Osteocyte (in vitro differentiated cells): ENCODE measurements at regions not wholly inside any gene's neighbourhood (a gene's known extent, or its start where the extent isn't known, plus 50 kb on each side); places are given as distances from the start of the nearest gene placed in this dataset.
"Not testable (repeated sequence)": the region's sequence is repeated elsewhere in the genome, so short reads cannot be mapped to it uniquely, and the experiment has no call there.

Source experiments
- DNase-seq: peaks from one replicate; pipeline ENCODE4 v3.0.0; 2021; ENCODE audit warnings: mixed read lengths; ENCODE audit not compliant: unreplicated experiment; ENCODE audit errors: extremely low spot score
- H3K27ac Mint-ChIP-seq: one replicate; pipeline ENCODE4 v1.8.0; 2021; ENCODE audit warnings: mild to moderate bottlenecking, mixed read lengths; ENCODE audit not compliant: unreplicated experiment
- H3K27me3 Mint-ChIP-seq: one replicate; pipeline ENCODE4 v1.8.0; 2021; ENCODE audit warnings: mixed read lengths; ENCODE audit not compliant: unreplicated experiment
- H3K36me3 Mint-ChIP-seq: one replicate; pipeline ENCODE4 v1.8.0; 2021; ENCODE audit warnings: mixed read lengths; ENCODE audit not compliant: unreplicated experiment
- H3K4me1 Mint-ChIP-seq: one replicate; pipeline ENCODE4 v1.8.0; 2021; ENCODE audit warnings: mixed read lengths; ENCODE audit not compliant: unreplicated experiment
- H3K4me3 Mint-ChIP-seq: one replicate; pipeline ENCODE4 v1.8.0; 2021; ENCODE audit warnings: mild to moderate bottlenecking, moderate library complexity, mixed read lengths; ENCODE audit not compliant: unreplicated experiment
- H3K9me3 Mint-ChIP-seq: one replicate; pipeline ENCODE4 v1.8.0; 2021; ENCODE audit warnings: mixed read lengths; ENCODE audit not compliant: unreplicated experiment
- CTCF ChIP-seq: fragments of 200-600 bp; sonication (generic); IDR thresholded peaks from 2 replicates; pipeline ENCODE4 v1.5.0; 2021; ENCODE audit warnings: antibody characterized with exemption, mild to moderate bottlenecking, moderate library complexity

GRCh38 chrX:78822157-78822690 lies 74.7 kb downstream of the LPAR4 start:
- no peak for TF ChIP-seq CTCF
- DNase-seq, result no peak
- Mint-ChIP-seq H3K9me3 (peaks cover 10% of the 10 kb centered on the region), H3K4me1 (no peaks in the 10 kb centered on the region), H3K4me3 (no peak overlapping the region), H3K27me3 (no peaks in the 10 kb centered on the region), H3K36me3 (no peaks in the 10 kb centered on the region), H3K27ac (no peak overlapping the region)

- no peak for DNase-seq
- Mint-ChIP-seq H3K4me3 (no peak overlapping the region), H3K4me1 (no peaks in the 10 kb centered on the region), H3K27ac (no peak overlapping the region), H3K36me3 (no peaks in the 10 kb centered on the region), H3K27me3 (no peaks in the 10 kb centered on the region), H3K9me3 (no peaks in the 10 kb centered on the region)
- TF ChIP-seq CTCF, result no peak
These were observed 84.0 kb downstream of the LPAR4 start for GRCh38 chrX:78831523-78831922.

GRCh38 chrX:78838709-78839108 lies 91.2 kb downstream of the LPAR4 start:
- Mint-ChIP-seq H3K4me1 (no peaks in the 10 kb centered on the region), H3K27ac (no peak overlapping the region), H3K9me3 (no peaks in the 10 kb centered on the region), H3K4me3 (no peak overlapping the region), H3K36me3 (no peaks in the 10 kb centered on the region), H3K27me3 (no peaks in the 10 kb centered on the region)
- TF ChIP-seq CTCF, result no peak
- DNase-seq, result no peak

- Mint-ChIP-seq H3K9me3 (no peaks in the 10 kb centered on the region), H3K27ac (no peak overlapping the region), H3K36me3 (no peaks in the 10 kb centered on the region), H3K4me3 (no peak overlapping the region), H3K27me3 (no peaks in the 10 kb centered on the region), H3K4me1 (no peaks in the 10 kb centered on the region)
- no peak for TF ChIP-seq CTCF
- DNase-seq, result no peak
These were observed 92.2 kb downstream of the LPAR4 start for GRCh38 chrX:78839711-78840110.

- not testable (repeated sequence) for H3K36me3 Mint-ChIP-seq, DNase-seq, H3K9me3 Mint-ChIP-seq, H3K4me1 Mint-ChIP-seq, H3K4me3 Mint-ChIP-seq, H3K27ac Mint-ChIP-seq, H3K27me3 Mint-ChIP-seq
These were observed 96.7 kb downstream of the LPAR4 start for GRCh38 chrX:78844218-78844617.

GRCh38 chrX:78881248-78881647 lies 63.9 kb upstream of the P2RY10 start:
- not testable (repeated sequence) for H3K27me3 Mint-ChIP-seq, H3K4me3 Mint-ChIP-seq, H3K4me1 Mint-ChIP-seq, DNase-seq, H3K27ac Mint-ChIP-seq, H3K36me3 Mint-ChIP-seq
- peaks cover 30% of the 10 kb centered on the region for H3K9me3 Mint-ChIP-seq
